ENCODE measurements at regions not wholly inside any gene's neighbourhood (a gene's known extent, or its start where the extent isn't known, plus 50 kb on each side); places are given as distances from the start of the nearest gene placed in this dataset.

DNA sequence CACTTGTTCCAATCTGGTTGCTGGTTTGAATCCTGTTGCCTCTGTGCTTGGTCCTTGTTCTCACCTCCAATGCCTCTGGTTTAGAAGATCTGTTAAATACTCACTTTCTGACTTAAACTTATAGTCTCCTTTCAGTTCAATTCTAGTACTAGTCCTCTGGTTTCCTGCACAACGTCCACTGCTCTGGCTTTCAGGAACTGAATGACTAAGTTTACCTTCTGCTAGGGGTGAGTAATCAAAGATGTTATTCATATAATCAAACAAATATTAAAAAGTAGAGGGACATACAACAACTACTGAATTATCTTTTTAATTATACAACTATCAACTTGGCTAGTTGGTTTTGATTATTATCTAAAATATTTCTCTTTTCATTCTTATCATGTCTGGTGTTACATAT is 496.4 kb upstream of the TOM1L1 start:
- peaks cover 7% of the 10 kb centered on the region for H3K27me3 ChIP-seq (ENCODE audit: control insufficient read depth, insufficient read depth, low read length, poor library complexity, severe bottlenecking)

DNA sequence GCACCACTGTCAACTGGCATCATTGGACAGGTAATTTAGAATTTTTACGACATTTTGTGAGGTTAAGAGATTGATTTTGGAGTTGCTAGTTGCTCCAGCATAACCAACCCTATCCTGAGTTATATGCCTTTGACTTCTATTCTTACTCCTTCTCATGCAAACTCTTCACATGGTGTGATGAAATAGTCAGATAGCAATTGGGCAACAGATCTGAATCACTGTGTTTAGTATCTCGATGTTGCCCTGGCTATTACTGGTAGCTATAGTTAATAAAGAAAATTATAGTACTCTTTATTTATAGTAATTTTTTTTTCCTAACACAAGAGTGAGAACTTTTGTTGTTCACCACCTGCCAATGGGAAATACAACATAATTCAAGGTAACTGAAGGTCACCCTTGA is 494.8 kb upstream of the TOM1L1 start:
- no peak for DNase-seq
- Histone ChIP-seq H3K27ac (ENCODE audit: low read depth, low read length) (no peak overlapping the region), H3K36me3 (ENCODE audit: control insufficient read depth, insufficient read depth, low read length) (no peaks in the 10 kb centered on the region), H3K4me1 (ENCODE audit: control insufficient read depth, insufficient read depth, low read length) (peaks cover 2% of the 10 kb centered on the region), H3K9me3 (ENCODE audit: control insufficient read depth, low read length) (no peaks in the 10 kb centered on the region), H3K27me3 (ENCODE audit: control insufficient read depth, insufficient read depth, low read length, poor library complexity, severe bottlenecking) (peaks cover 4% of the 10 kb centered on the region), H3K4me3 (ENCODE audit: low read length) (no peak overlapping the region), H3K9ac (ENCODE audit: extremely low read depth, low read length, poor library complexity, severe bottlenecking) (no peak overlapping the region)
- TF ChIP-seq, protein P1, sequence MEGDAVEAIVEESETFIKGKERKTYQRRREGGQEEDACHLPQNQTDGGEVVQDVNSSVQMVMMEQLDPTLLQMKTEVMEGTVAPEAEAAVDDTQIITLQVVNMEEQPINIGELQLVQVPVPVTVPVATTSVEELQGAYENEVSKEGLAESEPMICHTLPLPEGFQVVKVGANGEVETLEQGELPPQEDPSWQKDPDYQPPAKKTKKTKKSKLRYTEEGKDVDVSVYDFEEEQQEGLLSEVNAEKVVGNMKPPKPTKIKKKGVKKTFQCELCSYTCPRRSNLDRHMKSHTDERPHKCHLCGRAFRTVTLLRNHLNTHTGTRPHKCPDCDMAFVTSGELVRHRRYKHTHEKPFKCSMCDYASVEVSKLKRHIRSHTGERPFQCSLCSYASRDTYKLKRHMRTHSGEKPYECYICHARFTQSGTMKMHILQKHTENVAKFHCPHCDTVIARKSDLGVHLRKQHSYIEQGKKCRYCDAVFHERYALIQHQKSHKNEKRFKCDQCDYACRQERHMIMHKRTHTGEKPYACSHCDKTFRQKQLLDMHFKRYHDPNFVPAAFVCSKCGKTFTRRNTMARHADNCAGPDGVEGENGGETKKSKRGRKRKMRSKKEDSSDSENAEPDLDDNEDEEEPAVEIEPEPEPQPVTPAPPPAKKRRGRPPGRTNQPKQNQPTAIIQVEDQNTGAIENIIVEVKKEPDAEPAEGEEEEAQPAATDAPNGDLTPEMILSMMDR (conservative IDR thresholded peaks at IDR 0.05), result no peak
- Mint-ChIP-seq H3K36me3 (ENCODE audit: low read depth) (no peaks in the 10 kb centered on the region), H3K27ac (no peak overlapping the region), H3K27me3 (ENCODE audit: insufficient read depth) (no peaks in the 10 kb centered on the region), H3K4me3 (no peak overlapping the region), H3K4me1 (peaks cover 3% of the 10 kb centered on the region), H3K9me3 (peaks cover 4% of the 10 kb centered on the region)
- 78% methylated on average over 1 of the region's 2 CpGs; no CpG with 5 or more reads in 1 of the 2 experiments for WGBS, 2 experiments (ENCODE audit: insufficient coverage in 1 of 2, insufficient read length in 1 of 2)

More for the DNA sequence above, 496.4 kb upstream of the TOM1L1 start:
- Histone ChIP-seq H3K9me3 (ENCODE audit: control insufficient read depth, low read length) (no peaks in the 10 kb centered on the region), H3K4me1 (ENCODE audit: control insufficient read depth, insufficient read depth, low read length) (peaks cover 2% of the 10 kb centered on the region), H3K4me3 (ENCODE audit: low read length) (no peak overlapping the region), H3K27ac (ENCODE audit: low read depth, low read length) (no peak overlapping the region), H3K9ac (ENCODE audit: extremely low read depth, low read length, poor library complexity, severe bottlenecking) (no peak overlapping the region), H3K36me3 (ENCODE audit: control insufficient read depth, insufficient read depth, low read length) (no peaks in the 10 kb centered on the region)
- Mint-ChIP-seq H3K27me3 (ENCODE audit: insufficient read depth) (no peaks in the 10 kb centered on the region), H3K4me3 (no peak overlapping the region), H3K9me3 (peaks cover 4% of the 10 kb centered on the region), H3K27ac (no peak overlapping the region), H3K36me3 (ENCODE audit: low read depth) (no peaks in the 10 kb centered on the region), H3K4me1 (no peaks in the 10 kb centered on the region)
- DNase-seq, result no peak
- TF ChIP-seq, protein P1 (conservative IDR thresholded peaks at IDR 0.05), result no peak
- 90% methylated on average over 1 of the region's 1 CpG; no CpG with 5 or more reads in 1 of the 2 experiments for WGBS, 2 experiments (ENCODE audit: insufficient coverage in 1 of 2, insufficient read length in 1 of 2)

DNA sequence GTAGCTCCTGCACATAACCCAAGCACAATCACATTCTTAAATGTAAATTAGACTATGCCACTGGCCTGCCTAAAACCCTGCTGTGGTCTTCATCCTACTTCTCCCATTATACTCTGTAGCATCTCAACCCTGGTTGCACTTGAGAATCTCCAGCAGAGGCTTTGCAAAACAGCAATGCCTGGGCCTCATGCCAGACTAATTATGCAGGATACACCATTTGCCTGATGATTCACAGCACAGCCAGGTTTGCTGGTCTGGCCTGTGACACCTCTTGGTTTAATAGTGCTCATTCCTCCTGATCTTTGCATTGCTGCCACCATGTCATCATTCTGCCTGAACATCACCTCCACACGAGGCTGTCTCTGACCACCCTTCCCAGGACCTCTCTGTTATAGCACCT is 491.9 kb upstream of the TOM1L1 start:
- H3K27me3 ChIP-seq (ENCODE audit: control insufficient read depth, insufficient read depth, low read length, poor library complexity, severe bottlenecking), result no peaks in the 10 kb centered on the region
- H3K27me3 Mint-ChIP-seq (ENCODE audit: insufficient read depth), result no peaks in the 10 kb centered on the region
- H3K9me3 ChIP-seq (ENCODE audit: control insufficient read depth, low read length), result no peaks in the 10 kb centered on the region
- TF ChIP-seq, protein P1 (conservative IDR thresholded peaks at IDR 0.05), result no peak
- no peak overlapping the region for H3K27ac Mint-ChIP-seq
- H3K4me3 ChIP-seq (ENCODE audit: low read length), result no peak overlapping the region
- peaks cover 3% of the 10 kb centered on the region for H3K4me1 Mint-ChIP-seq
- no peak overlapping the region for H3K4me3 Mint-ChIP-seq
- H3K9me3 Mint-ChIP-seq, result peaks cover 4% of the 10 kb centered on the region
- H3K27ac ChIP-seq (ENCODE audit: low read depth, low read length), result no peak overlapping the region
- WGBS, 2 experiments (ENCODE audit: insufficient coverage in 1 of 2, insufficient read length in 1 of 2), result 80 to 83% methylated on average over 1 of the region's 1 CpG
- no peaks in the 10 kb centered on the region for H3K36me3 Mint-ChIP-seq (ENCODE audit: low read depth)
- H3K9ac ChIP-seq (ENCODE audit: extremely low read depth, low read length, poor library complexity, severe bottlenecking), result no peak overlapping the region
- no peak for DNase-seq
- no peaks in the 10 kb centered on the region for H3K36me3 ChIP-seq (ENCODE audit: control insufficient read depth, insufficient read depth, low read length)
- peaks cover 2% of the 10 kb centered on the region for H3K4me1 ChIP-seq (ENCODE audit: control insufficient read depth, insufficient read depth, low read length)

All from endodermal cell (in vitro differentiated cells).